Hindlimb muscle (tissue), 1 donor: ENCODE measurements at regions not wholly inside any gene's neighbourhood (a gene's known extent, or its start where the extent isn't known, plus 50 kb on each side); places are given as distances from the start of the nearest gene placed in this dataset.

Experiments
- DNase-seq: peaks from one replicate; pipeline ENCODE4 v3.0.0-alpha.2; 2013

DNA sequence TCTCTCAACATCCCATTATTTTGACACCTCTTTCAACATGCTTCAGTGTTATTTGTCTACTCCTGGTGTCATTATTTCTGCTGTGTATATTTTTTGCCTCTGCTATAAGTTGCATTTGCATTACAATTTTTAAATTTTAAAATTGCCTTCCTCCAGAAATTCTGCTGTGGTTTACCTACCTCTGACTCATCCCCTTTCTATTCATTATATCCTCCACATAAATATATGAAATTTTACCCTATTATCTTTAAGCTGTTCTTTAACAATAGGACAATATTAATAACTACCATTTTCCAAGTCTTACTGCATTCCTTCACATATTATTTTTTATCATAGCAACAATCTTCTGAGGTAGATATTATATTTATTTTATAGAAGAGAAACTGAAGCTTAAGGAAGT, 178.1 kb upstream of the NRIP1 start:
- no peak for DNase-seq

DNA sequence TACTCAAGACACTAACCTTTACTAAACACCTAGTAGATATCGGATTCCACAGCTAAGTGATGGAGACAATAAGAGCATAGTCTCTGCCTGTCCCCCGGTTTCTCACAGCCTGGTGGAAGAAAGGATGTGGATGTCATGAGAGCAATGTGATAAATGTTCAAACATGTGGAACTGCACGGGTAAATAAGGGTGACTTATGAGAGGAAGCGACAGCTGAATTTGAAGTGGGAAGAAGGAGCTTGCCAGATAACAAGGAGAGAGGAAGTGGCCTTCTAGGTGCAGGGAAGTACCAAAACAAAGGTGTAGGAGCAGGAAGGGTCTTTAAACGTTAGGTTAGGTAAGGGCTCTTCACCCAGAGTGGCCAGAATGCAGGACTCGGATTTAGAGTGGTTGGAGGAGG, 178.6 kb upstream of the NRIP1 start:
- no peak for DNase-seq

- DNase-seq, result no peak
These were observed 182.8 kb upstream of the NRIP1 start for GRCh38 chr21:15247613-15248012.

GRCh38 chr21:15249285-15249993, 184.6 kb upstream of the NRIP1 start:
- DNase-seq, result peak; percentile 30

GRCh38 chr21:15250384-15250783, 185.6 kb upstream of the NRIP1 start:
- no peak for DNase-seq

DNA sequence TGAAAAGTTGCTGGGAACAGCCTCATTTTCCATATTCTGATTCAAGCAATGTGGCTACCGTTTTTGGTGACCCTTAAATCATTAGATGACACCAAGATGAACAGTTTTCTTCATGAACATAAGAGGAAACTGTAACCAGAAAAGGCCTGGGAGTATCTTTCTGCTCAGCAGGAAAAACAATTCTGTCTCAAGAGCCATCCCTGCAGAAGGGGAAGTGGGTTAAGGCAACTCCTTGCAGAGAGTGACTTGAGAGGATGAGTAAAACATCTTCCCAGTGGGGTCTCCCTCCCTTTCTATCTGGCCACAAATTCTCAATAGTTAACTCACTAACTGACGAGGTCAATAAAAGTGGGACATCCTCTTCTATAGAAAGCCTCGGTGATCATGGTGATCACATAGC, 187.6 kb upstream of the NRIP1 start:
- DNase-seq, result no peak

DNA sequence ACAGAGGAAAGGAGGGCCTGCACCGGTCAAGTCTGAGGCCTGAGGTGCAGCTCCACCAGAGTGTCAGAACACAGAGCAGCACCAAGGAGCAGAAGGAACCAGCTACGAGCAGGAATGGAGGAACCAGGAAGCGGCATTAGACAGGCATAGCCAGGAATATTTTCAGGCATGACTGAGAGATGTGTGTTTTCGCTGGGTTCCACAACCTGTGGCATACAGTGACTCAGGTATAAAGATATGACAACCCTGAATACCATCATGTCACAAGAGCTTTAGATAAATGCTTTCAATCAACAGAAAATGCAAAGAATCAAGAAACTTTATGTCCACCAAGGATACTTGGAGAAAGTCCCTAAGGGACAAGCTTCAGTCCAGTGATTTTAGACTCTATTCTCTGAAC, 189.3 kb upstream of the NRIP1 start:
- DNase-seq, result no peak

- DNase-seq, result no peak
These were observed 190.5 kb upstream of the NRIP1 start for GRCh38 chr21:15255261-15255660.

DNA sequence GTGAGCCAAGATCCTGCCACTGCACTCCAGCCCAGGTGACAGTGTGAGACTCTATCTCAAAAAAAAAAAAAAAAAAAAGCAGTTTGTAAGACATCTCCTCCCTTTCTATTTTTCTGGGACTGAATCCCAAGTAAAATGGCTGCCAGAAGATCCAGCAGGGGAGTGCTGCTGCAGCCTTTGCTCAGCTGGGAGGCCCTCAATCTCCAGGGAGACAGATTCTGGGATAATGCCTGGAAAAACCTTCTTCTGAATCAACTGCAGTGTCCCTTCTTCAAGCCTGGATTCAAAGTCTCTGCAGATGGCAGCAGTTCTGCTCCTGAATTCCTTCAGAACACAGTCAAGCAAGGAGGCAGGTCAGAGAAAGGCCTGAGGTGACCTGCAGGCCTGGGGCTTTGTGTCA, 191.0 kb upstream of the NRIP1 start:
- DNase-seq, result peak; percentile 13

DNA sequence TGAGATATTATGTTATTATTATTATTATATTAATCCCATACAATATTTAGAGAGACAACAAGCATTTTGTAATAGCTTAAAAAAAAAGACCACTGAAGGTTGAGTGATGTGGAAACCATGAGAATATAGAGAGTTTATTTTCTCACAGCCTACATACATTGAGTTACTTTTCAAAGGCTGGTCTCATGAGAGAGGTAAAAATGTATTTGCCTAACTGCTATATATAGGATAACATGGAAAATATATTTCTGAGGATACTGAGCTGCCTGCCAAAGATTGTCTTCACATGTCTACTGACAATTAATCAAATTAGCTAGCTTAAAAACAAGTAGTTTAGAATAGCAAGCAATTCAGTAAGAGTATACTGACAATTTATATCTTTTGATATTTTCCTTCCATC, 192.2 kb upstream of the NRIP1 start:
- DNase-seq, result no peak

GRCh38 chr21:15257646-15258045, 192.8 kb upstream of the NRIP1 start:
- DNase-seq, result no peak

- no peak for DNase-seq
These were observed 195.0 kb upstream of the NRIP1 start for GRCh38 chr21:15259824-15260223.

DNA sequence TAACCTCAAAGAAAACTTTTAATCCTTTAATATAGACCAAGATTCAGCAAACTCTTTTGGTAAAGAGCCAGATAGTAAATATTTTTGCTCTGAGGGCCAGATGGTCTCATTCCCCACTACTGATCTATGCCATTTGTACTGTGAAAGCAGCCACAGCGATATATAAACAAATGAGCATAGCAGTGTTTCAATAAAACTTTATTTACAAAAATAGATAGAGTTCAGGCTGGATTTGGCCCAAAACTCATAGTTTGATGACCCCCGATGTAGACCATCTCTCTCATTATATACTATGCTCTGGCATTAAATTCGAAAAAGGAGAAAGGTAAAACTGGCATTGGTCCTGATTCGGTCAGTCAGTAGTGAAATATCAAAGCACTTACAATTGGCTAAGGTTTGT, 195.8 kb upstream of the NRIP1 start:
- DNase-seq, result no peak

- no peak for DNase-seq
These were observed 199.4 kb upstream of the NRIP1 start for GRCh38 chr21:15264084-15264665.

GRCh38 chr21:15272171-15272570, 207.4 kb upstream of the NRIP1 start:
- no peak for DNase-seq

DNA sequence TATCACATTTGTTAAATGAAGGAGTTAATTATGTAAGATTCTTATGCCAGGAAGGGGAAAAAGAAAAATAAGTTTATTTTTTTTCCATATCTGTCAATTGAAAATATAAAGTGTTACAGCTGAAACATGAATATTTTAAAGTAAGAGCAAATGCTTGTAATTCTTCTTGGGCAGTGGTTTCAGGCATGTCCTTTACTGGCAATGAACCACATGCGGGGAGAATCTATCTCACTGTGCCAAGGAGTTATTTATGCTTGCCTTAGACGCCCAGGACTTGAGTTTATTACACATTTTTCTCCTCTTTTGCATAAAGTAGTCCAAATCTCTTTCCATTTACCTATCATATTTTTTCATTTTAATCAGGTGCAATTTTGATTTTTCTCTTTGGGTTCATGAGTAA, 207.8 kb upstream of the NRIP1 start:
- DNase-seq, result no peak

- no peak for DNase-seq
These were observed 208.4 kb upstream of the NRIP1 start for GRCh38 chr21:15273244-15273643.

GRCh38 chr21:15274701-15275485, 210.1 kb upstream of the NRIP1 start:
- DNase-seq, result no peak

GRCh38 chr21:15275615-15276235, 210.9 kb upstream of the NRIP1 start:
- DNase-seq, result no peak

DNA sequence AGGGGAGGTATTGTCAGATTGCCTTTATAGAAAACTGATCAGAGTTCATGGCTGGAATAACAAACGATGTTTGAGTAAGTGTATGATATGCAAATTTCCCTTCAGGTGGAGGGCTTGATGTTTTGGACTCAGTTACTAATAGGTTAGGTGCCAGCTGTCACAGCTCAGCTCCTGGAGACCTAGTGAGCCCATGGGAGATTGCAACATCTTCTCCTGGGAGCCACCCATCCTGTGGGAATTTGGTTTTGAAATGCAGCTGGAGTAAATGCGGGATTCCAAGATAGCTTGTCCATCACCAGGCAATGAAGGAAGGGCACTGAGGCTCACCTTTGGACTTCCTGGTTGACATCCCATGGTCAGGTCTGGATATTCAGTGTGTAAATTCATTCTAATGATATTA, 211.4 kb upstream of the NRIP1 start:
- DNase-seq, result no peak

DNA sequence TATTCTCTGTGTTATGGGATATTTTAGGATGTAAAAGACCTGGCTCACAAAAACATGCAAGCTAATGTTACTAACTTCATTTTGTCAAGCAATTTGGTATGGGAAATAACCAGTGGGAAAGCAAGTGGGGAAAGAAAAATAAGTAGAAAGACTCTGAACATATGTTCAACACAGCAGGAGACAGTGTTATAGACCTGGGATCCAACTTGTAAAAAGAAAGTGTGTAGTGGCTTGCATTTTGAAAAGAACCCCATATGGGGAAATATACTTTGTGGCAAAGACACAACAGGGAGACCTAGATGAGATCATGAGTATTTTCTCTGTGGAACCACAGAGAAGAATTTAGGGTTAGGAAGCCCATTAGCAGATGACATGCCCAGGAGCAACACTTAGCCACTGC, 212.7 kb upstream of the NRIP1 start:
- no peak for DNase-seq

- DNase-seq, result no peak
These were observed 213.5 kb upstream of the NRIP1 start for GRCh38 chr21:15278279-15278678.

DNA sequence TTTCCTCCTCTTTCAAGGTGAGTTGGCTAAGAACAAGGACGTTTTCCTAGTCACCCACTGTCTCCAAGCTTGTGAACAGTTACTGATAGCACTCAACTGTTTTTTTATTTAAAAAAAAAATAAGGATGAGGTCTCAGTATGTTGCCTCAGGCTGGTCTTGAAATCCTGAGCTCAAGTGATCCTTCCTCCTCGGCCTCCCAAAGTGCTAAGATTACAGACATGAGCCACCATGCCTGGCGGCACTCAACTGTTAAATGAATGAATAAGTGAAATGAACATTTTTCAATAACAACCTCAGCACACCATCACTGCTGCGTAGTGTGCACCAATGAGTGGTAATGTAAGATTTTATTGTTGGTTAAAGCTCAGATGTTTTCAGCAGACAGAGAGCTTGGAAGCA, 214.1 kb upstream of the NRIP1 start:
- no peak for DNase-seq

DNA sequence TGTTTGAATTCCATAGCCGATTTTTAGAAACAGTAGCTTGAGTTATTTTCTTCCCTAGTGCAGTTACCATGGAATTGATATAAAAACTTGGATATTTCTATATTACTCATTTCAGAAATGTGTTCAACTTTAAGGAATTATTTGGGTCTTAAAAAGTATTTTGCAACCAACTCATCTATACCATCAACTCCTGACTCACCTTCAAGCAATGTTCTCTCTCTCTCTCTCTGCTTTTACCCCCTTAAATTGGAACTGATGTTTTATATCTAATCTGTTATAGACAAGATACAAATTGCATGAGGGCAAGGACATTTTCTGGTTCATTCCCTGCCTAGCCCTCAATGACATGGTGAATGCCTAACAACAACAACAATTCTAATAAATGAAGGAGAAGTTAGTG, 214.7 kb upstream of the NRIP1 start:
- DNase-seq, result no peak
